ENCODE measurements at regions not wholly inside any gene's neighbourhood (a gene's known extent, or its start where the extent isn't known, plus 50 kb on each side); places are given as distances from the start of the nearest gene placed in this dataset.
"Not testable (repeated sequence)": the region's sequence is repeated elsewhere in the genome, so short reads cannot be mapped to it uniquely, and the experiment has no call there.

- H3K9ac ChIP-seq (ENCODE audit: low read length); H3K4me2 ChIP-seq (ENCODE audit: low read length); H2AFZ ChIP-seq (ENCODE audit: low read length): not testable (repeated sequence)
Measured at GRCh38 chr2:87345283-87345682, 323.6 kb upstream of the PLGLB1 start.

GRCh38 chr2:87348556-87348955 lies 326.9 kb upstream of the PLGLB1 start:
- H3F3A ChIP-seq (ENCODE audit: insufficient read depth, low read length); H3K79me2 ChIP-seq (ENCODE audit: insufficient read depth, low read length); H3K36me3 ChIP-seq (ENCODE audit: insufficient read depth, low read length); H3K9ac ChIP-seq (ENCODE audit: low read length); H4K20me1 ChIP-seq (ENCODE audit: insufficient read depth, low read length); H3K4me1 ChIP-seq (ENCODE audit: insufficient read depth, low read length, severe bottlenecking); H3K4me2 ChIP-seq (ENCODE audit: low read length); H3K9me3 ChIP-seq (ENCODE audit: low read length); H3K9me2 ChIP-seq (ENCODE audit: low read depth, low read length); H3K4me3 ChIP-seq (ENCODE audit: low read depth, low read length, poor library complexity, severe bottlenecking); H3K27me3 ChIP-seq (ENCODE audit: insufficient read depth, low read length); H3K27ac ChIP-seq (ENCODE audit: low read depth, low read length, poor library complexity, severe bottlenecking); H2AFZ ChIP-seq (ENCODE audit: low read length): not testable (repeated sequence)

More at GRCh38 chr2:87345283-87345682, 323.6 kb upstream of the PLGLB1 start:
- H3K27ac ChIP-seq (ENCODE audit: low read depth, low read length, poor library complexity, severe bottlenecking); H3K79me2 ChIP-seq (ENCODE audit: insufficient read depth, low read length); H3F3A ChIP-seq (ENCODE audit: insufficient read depth, low read length); H3K4me3 ChIP-seq (ENCODE audit: low read depth, low read length, poor library complexity, severe bottlenecking); H3K36me3 ChIP-seq (ENCODE audit: insufficient read depth, low read length); H3K4me1 ChIP-seq (ENCODE audit: insufficient read depth, low read length, severe bottlenecking); H4K20me1 ChIP-seq (ENCODE audit: insufficient read depth, low read length); H3K9me2 ChIP-seq (ENCODE audit: low read depth, low read length); H3K27me3 ChIP-seq (ENCODE audit: insufficient read depth, low read length); H3K9me3 ChIP-seq (ENCODE audit: low read length): not testable (repeated sequence)

GRCh38 chr2:87349006-87349405 lies 327.4 kb upstream of the PLGLB1 start:
- not testable (repeated sequence) for H3K4me1 ChIP-seq (ENCODE audit: insufficient read depth, low read length, severe bottlenecking); H3K9me3 ChIP-seq (ENCODE audit: low read length); H3K27me3 ChIP-seq (ENCODE audit: insufficient read depth, low read length); H3K4me2 ChIP-seq (ENCODE audit: low read length); H3K27ac ChIP-seq (ENCODE audit: low read depth, low read length, poor library complexity, severe bottlenecking); H3K9ac ChIP-seq (ENCODE audit: low read length); H3F3A ChIP-seq (ENCODE audit: insufficient read depth, low read length); H3K79me2 ChIP-seq (ENCODE audit: insufficient read depth, low read length); H3K4me3 ChIP-seq (ENCODE audit: low read depth, low read length, poor library complexity, severe bottlenecking); H2AFZ ChIP-seq (ENCODE audit: low read length); H3K9me2 ChIP-seq (ENCODE audit: low read depth, low read length); H3K36me3 ChIP-seq (ENCODE audit: insufficient read depth, low read length); H4K20me1 ChIP-seq (ENCODE audit: insufficient read depth, low read length)

- H3K4me3 ChIP-seq (ENCODE audit: low read depth, low read length, poor library complexity, severe bottlenecking); H3K27ac ChIP-seq (ENCODE audit: low read depth, low read length, poor library complexity, severe bottlenecking); H3K4me1 ChIP-seq (ENCODE audit: insufficient read depth, low read length, severe bottlenecking); H3K9me3 ChIP-seq (ENCODE audit: low read length); H2AFZ ChIP-seq (ENCODE audit: low read length); H3K27me3 ChIP-seq (ENCODE audit: insufficient read depth, low read length); H3F3A ChIP-seq (ENCODE audit: insufficient read depth, low read length); H3K9ac ChIP-seq (ENCODE audit: low read length); H3K79me2 ChIP-seq (ENCODE audit: insufficient read depth, low read length); H4K20me1 ChIP-seq (ENCODE audit: insufficient read depth, low read length); H3K36me3 ChIP-seq (ENCODE audit: insufficient read depth, low read length); H3K9me2 ChIP-seq (ENCODE audit: low read depth, low read length); H3K4me2 ChIP-seq (ENCODE audit: low read length): not testable (repeated sequence)
Measured at GRCh38 chr2:87352178-87352934, 330.7 kb upstream of the PLGLB1 start.

- H3K4me1 ChIP-seq (ENCODE audit: insufficient read depth, low read length, severe bottlenecking); H3F3A ChIP-seq (ENCODE audit: insufficient read depth, low read length); H4K20me1 ChIP-seq (ENCODE audit: insufficient read depth, low read length); H3K4me2 ChIP-seq (ENCODE audit: low read length); H2AFZ ChIP-seq (ENCODE audit: low read length); H3K9me3 ChIP-seq (ENCODE audit: low read length); H3K4me3 ChIP-seq (ENCODE audit: low read depth, low read length, poor library complexity, severe bottlenecking); H3K27me3 ChIP-seq (ENCODE audit: insufficient read depth, low read length); H3K9ac ChIP-seq (ENCODE audit: low read length); H3K36me3 ChIP-seq (ENCODE audit: insufficient read depth, low read length); H3K9me2 ChIP-seq (ENCODE audit: low read depth, low read length); H3K79me2 ChIP-seq (ENCODE audit: insufficient read depth, low read length); H3K27ac ChIP-seq (ENCODE audit: low read depth, low read length, poor library complexity, severe bottlenecking): not testable (repeated sequence)
Measured at GRCh38 chr2:87353408-87353807, 331.8 kb upstream of the PLGLB1 start.

- not testable (repeated sequence) for H3K9me2 ChIP-seq (ENCODE audit: low read depth, low read length); H2AFZ ChIP-seq (ENCODE audit: low read length); H3K27me3 ChIP-seq (ENCODE audit: insufficient read depth, low read length); H3K4me3 ChIP-seq (ENCODE audit: low read depth, low read length, poor library complexity, severe bottlenecking); H3K9me3 ChIP-seq (ENCODE audit: low read length); H3K79me2 ChIP-seq (ENCODE audit: insufficient read depth, low read length); H3K4me1 ChIP-seq (ENCODE audit: insufficient read depth, low read length, severe bottlenecking); H3K4me2 ChIP-seq (ENCODE audit: low read length); H3K9ac ChIP-seq (ENCODE audit: low read length); H4K20me1 ChIP-seq (ENCODE audit: insufficient read depth, low read length); H3F3A ChIP-seq (ENCODE audit: insufficient read depth, low read length); H3K27ac ChIP-seq (ENCODE audit: low read depth, low read length, poor library complexity, severe bottlenecking); H3K36me3 ChIP-seq (ENCODE audit: insufficient read depth, low read length)
Measured at GRCh38 chr2:87354102-87354501, 332.5 kb upstream of the PLGLB1 start.

GRCh38 chr2:87360250-87360649 lies 338.6 kb upstream of the PLGLB1 start:
- H3K4me1 ChIP-seq (ENCODE audit: insufficient read depth, low read length, severe bottlenecking); H2AFZ ChIP-seq (ENCODE audit: low read length); H4K20me1 ChIP-seq (ENCODE audit: insufficient read depth, low read length); H3K9me3 ChIP-seq (ENCODE audit: low read length); H3K27ac ChIP-seq (ENCODE audit: low read depth, low read length, poor library complexity, severe bottlenecking); H3K79me2 ChIP-seq (ENCODE audit: insufficient read depth, low read length); H3K4me3 ChIP-seq (ENCODE audit: low read depth, low read length, poor library complexity, severe bottlenecking); H3K27me3 ChIP-seq (ENCODE audit: insufficient read depth, low read length); H3K9ac ChIP-seq (ENCODE audit: low read length); H3F3A ChIP-seq (ENCODE audit: insufficient read depth, low read length); H3K36me3 ChIP-seq (ENCODE audit: insufficient read depth, low read length); H3K9me2 ChIP-seq (ENCODE audit: low read depth, low read length); H3K4me2 ChIP-seq (ENCODE audit: low read length): not testable (repeated sequence)

GRCh38 chr2:87360927-87361326 lies 339.3 kb upstream of the PLGLB1 start:
- not testable (repeated sequence) for H3K79me2 ChIP-seq (ENCODE audit: insufficient read depth, low read length); H3F3A ChIP-seq (ENCODE audit: insufficient read depth, low read length); H3K4me1 ChIP-seq (ENCODE audit: insufficient read depth, low read length, severe bottlenecking); H2AFZ ChIP-seq (ENCODE audit: low read length); H3K36me3 ChIP-seq (ENCODE audit: insufficient read depth, low read length); H3K4me2 ChIP-seq (ENCODE audit: low read length); H3K9me2 ChIP-seq (ENCODE audit: low read depth, low read length); H3K9me3 ChIP-seq (ENCODE audit: low read length); H4K20me1 ChIP-seq (ENCODE audit: insufficient read depth, low read length); H3K27me3 ChIP-seq (ENCODE audit: insufficient read depth, low read length); H3K4me3 ChIP-seq (ENCODE audit: low read depth, low read length, poor library complexity, severe bottlenecking); H3K9ac ChIP-seq (ENCODE audit: low read length); H3K27ac ChIP-seq (ENCODE audit: low read depth, low read length, poor library complexity, severe bottlenecking)
